Coronary artery (tissue), 2 donors: ENCODE measurements at regions not wholly inside any gene's neighbourhood (a gene's known extent, or its start where the extent isn't known, plus 50 kb on each side); places are given as distances from the start of the nearest gene placed in this dataset.

ENCODE experiments used
- DNase-seq: peaks from one replicate; pipeline ENCODE4 v3.0.0-alpha.2; 2017; ENCODE audit warnings: low spot score
- H3K27ac ChIP-seq, 2 donors: fragments of 200-600 bp; sonication (generic); one replicate each; pipeline ENCODE4 v1.5.1; 2016 to 2019
- H3K4me3 ChIP-seq: fragments of 200-600 bp; sonication (generic); 2 replicates; pipeline ENCODE4 v1.5.1; 2016; ENCODE audit warnings: mild to moderate bottlenecking, moderate library complexity
- CTCF ChIP-seq: fragments of 200-600 bp; sonication (generic); IDR thresholded peaks from one replicate; pipeline ENCODE4 v1.5.1; 2019; ENCODE audit warnings: antibody characterized with exemption

DNA sequence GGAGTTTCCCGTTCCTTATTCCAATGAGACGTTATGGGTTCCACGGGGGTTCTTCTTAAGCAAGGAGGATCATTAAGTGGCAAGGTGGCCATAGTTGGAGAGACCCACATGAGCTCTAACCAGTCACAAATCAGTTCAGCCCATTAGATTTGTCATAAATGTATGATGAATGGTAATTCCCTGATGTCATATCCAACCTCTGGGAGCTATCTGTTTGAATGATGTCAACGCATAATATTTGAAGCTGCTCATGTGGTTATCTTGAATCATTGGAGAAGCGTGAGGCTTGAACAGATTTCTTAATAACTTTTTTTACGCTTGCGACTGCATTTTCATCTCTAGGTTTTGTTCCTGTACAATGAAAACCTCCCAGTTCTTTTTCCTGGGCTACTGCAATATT is 270.4 kb upstream of the EEF2KMT start:
- Histone ChIP-seq H3K4me3 (no peak overlapping the region), H3K27ac (no peak overlapping the region)
- TF ChIP-seq CTCF = no peak
- no peak for DNase-seq

GRCh38 chr16:5366126-5366525 is 268.5 kb upstream of the EEF2KMT start:
- no peak for TF ChIP-seq CTCF
- no peak overlapping the region for H3K27ac ChIP-seq
- H3K4me3 ChIP-seq = no peak overlapping the region
- no peak for DNase-seq

- TF ChIP-seq CTCF = no peak
- no peak overlapping the region for H3K4me3 ChIP-seq
- no peak for DNase-seq
- no peak overlapping the region for H3K27ac ChIP-seq
These were observed 266.6 kb upstream of the EEF2KMT start for GRCh38 chr16:5364186-5364585.

- no peak for TF ChIP-seq CTCF
- no peak overlapping the region for H3K4me3 ChIP-seq
- no peak overlapping the region for H3K27ac ChIP-seq
- no peak for DNase-seq
These were observed 263.7 kb upstream of the EEF2KMT start for GRCh38 chr16:5361322-5361721.

DNA sequence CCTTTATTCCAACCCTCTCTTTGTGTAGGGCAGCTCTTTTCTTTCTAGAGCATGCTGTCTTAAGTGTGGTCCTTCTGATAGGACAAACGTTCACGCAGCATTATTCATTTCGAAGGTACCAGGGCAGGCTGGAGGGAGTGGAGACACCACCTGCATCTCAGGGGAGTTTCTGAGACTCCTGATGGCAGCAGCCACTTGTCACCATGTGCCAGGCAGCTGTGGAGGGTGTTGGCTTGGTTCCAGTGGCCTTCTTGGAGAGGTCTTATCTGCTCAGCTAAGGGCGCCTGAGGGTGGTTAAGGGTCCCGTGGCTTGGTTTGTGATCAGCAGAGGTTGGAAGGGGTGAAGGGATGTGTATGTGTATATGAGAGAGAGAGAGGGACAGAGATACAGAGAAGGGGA is 257.1 kb upstream of the EEF2KMT start:
- DNase-seq = no peak
- TF ChIP-seq CTCF = no peak
- Histone ChIP-seq H3K4me3 (no peak overlapping the region), H3K27ac (no peak overlapping the region)

- no peak for TF ChIP-seq CTCF
- DNase-seq = no peak
These were observed 252.3 kb upstream of the EEF2KMT start for GRCh38 chr16:5349670-5350517.

DNA sequence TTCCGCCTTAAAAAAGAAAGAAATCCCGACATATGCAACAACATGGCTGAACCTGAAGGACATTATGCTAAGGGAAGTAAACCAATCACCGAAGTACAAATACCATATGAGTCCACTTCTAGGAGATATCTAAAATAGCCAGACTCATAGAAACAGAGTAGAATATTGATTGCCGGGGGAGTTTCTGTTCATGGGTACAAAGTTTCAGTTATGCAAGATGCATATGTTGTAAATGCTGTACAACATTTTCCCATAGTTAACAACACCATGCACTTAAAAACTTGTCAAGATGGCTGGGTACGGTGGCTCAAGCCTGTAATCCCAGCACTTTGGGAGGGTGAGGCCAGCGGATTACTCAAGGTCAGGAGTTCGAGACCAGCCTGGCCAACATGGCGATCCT is 251.5 kb upstream of the EEF2KMT start:
- no peak for DNase-seq
- Histone ChIP-seq H3K27ac (no peak overlapping the region), H3K4me3 (no peak overlapping the region)
- no peak for TF ChIP-seq CTCF

More at GRCh38 chr16:5349670-5350517, 252.3 kb upstream of the EEF2KMT start:
- H3K4me3 ChIP-seq = no peak overlapping the region
- H3K27ac ChIP-seq = no peak overlapping the region
